Stimulated activated naive CD8-positive, alpha-beta T cell treated with anti-CD3 and anti-CD28 coated beads, Interleukin-15, Interleukin-2, amounts not matched to agents 100 U/mL and 50 U/mL, for 24 hours (primary cell): ENCODE measurements at regions not wholly inside any gene's neighbourhood (a gene's known extent, or its start where the extent isn't known, plus 50 kb on each side); places are given as distances from the start of the nearest gene placed in this dataset.

Experiments
- ATAC-seq: fragments of 150-1000 bp; cut with Tn5 transposase; one replicate; pipeline ENCODE4 v1.10.0; 2021
- DNase-seq: peaks from one replicate; pipeline ENCODE4 v3.0.0; 2021

GRCh38 chr13:39233519-39233918 is 195.3 kb downstream of the NHLRC3 start:
- DNase-seq (no peak), ATAC-seq (no peak)

DNA sequence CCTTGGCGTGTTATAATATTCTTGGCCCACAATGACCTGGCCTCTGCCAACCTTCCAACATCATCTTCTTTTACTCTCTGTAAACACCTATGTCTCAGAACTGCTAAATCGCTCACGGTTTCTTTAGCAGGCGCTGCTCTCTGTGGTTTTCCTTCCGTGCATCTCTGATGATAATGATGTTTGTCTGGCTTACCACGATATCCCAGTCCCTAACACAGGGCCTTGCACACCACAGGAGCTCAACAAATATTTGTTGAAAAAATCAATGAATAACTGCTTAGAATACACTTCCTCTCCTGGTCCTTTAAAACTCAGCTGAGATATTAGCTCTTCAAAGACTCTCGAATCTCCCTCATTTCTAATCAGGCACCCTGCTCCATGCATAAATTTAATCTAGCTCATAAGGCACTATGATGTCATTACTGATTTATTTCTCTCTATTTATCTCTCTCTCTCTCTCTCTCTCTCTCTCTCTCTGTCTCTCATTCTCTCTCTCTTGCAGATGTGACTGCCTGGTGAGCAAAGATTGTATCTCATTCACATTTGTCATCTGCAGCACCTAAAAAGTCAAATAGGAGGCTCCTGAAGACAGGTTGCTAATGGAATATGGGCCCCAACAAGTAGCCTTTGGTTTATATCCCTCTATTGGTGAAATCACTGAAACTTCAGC is 206.4 kb downstream of the NHLRC3 start:
- DNase-seq (no peak), ATAC-seq (no peak)

DNA sequence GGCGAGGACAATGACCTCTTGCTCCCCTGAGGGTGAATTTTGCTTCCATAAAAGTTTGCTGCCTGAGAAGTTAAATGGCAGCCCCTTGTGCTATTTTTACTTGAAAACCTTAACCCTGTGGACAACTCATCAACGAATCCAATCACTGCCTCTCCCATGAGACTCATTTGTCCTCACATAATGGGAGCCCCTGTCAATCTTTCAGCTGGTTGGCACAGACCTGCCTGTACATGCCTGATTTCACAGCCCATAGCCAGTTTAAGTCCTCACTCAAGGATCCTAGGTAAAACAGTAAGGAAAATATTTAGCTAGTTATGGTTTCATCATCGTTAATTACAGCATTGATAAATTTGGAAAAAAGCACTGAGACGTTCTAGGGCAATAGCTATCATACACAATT is 207.4 kb downstream of the NHLRC3 start:
- ATAC-seq (no peak), DNase-seq (no peak)

DNA sequence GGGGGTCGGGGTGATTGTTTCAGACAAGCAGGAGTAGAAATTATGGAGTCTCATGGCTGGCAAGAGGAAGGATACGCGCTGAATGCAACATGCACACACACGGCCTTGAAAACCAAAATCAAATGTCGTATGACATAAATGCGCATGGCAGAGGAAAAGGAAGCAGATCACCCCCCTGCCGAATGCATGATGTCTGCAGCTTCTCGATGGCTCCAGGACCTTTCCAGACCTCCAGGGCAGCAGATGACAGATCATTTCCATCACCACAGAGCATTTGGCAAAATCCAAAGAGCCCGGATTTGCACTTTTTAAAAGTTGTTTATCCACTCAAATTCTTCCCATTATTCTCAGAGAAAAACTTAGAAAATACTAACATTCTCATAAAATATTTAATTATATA is 211.7 kb downstream of the NHLRC3 start:
- no peak for ATAC-seq

GRCh38 chr13:39250440-39250839 is 212.2 kb downstream of the NHLRC3 start:
- no peak for DNase-seq
- ATAC-seq, result no peak

More for the DNA sequence above, 211.7 kb downstream of the NHLRC3 start:
- no peak for DNase-seq

DNA sequence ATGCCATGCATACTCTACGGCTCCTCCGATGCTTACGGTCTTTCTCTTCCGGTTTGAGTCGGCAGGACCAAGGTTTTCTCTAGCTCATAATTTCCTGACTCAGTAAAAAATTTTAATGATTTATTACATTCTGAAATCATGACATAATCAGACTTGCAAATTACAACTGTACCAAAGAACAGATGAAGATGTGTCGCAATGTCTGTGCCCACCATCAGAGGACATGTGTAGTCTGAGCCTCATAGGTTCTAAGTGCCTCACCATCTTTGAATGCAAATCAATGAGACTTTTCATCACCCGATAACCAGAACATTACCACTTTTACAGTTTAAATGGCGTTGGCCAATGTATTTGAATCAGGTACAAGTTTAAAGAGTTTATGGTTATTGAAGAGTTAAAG is 213.1 kb downstream of the NHLRC3 start:
- ATAC-seq (no peak), DNase-seq (no peak)

GRCh38 chr13:39253774-39254173 is 215.5 kb downstream of the NHLRC3 start:
- DNase-seq (no peak), ATAC-seq (no peak)

GRCh38 chr13:39254601-39255000 is 216.3 kb downstream of the NHLRC3 start:
- ATAC-seq (no peak), DNase-seq (no peak)

DNA sequence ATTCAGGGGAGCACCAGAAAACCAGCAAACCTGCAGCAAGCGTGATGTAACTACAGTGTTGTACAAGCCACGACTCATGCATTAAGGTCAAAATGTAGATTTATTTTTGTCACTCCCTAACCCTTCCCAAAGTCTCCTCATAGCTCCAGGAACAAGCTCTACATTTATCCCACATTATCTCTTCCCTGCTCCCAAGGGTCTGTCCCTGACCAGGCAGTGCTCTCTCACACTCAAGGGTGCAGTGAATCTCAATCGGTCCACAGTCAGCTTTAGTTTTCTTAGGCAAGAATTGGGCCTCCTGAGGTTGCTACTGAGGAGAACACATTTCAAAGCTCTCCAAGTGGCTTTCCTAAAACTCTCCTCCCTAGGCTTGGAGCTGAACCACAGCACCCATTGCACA is 219.4 kb downstream of the NHLRC3 start:
- no peak for DNase-seq
- ATAC-seq, result no peak

DNA sequence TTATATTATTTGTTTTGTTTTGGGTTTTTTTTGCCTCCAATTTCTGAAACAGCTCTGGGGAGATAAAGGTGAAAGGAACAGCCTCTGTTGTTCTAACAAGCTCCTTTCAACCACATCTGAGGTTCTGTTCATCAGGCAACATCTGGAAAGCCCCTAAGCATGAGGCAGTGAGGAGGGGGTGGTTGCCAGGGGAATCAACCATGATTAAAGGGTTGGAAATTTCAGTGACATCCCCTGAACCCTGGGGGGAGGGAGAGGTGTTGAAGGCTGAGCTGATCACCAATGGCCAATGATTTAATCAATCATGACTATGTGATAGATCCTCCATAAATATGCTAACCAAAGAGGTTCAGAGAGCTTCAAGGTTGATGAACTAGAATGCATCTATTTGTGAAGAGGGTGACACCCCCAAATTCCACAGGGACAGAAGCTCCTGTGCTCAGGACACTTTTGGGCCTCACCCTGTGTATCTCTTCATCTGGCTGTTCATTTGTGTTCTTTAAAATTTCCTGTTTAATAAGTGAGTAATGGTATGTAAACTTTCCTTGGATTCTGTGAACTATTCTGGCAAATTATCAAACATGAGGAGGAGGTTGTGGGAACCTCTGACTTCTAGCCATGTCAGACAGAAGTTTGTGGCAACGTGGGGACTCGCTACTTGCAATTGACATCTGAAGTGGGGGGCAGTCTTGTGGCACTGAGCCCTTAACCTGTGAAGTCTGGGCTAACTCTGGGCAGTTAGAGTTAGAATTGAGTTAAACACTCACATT is 221.3 kb downstream of the NHLRC3 start:
- ATAC-seq, result peak; percentile 60
- peak; percentile 24 for DNase-seq

GRCh38 chr13:39263033-39263432 is 224.8 kb downstream of the NHLRC3 start:
- DNase-seq, result peak; percentile 43
- peak; percentile 76 for ATAC-seq

DNA sequence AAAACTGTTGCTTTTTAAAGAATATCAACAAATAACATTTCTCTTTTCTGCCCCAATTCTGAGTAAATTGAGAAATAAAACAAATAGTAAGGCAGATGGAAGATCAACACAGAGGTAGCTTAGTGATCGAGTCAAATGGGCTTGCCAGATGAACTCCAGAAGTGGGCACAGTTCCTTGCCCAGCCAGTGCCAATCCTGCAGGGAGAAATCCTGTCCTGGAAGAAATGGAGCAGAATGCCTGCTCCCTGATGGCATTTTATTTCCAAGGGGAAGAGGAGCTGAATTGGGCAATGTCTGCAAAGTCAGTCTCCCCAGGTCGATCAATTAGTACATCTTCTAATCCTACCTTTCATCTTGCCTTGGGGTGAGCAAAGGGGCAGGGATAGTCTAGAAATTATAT is 225.3 kb downstream of the NHLRC3 start:
- no peak for ATAC-seq

DNA sequence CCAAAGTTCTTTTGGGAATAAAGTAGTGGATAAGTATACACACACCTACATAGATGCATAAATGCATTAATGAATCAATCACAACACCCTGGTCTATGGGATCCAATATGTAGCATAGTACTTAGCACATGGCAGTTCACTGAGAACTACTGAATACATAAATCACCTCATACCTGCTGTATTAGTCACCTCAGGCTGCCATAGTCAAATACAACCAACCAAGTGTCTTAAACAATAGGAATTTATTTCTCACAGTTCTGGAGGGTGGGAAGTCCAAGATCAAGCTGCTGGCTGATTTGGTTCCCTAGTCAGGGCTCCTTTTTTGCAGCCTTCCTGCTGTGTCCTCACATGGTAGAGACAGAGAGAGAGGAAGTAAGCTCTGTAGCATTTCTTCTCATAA is 228.2 kb downstream of the NHLRC3 start:
- no peak for DNase-seq
- ATAC-seq, result no peak

More for the DNA sequence above, 225.3 kb downstream of the NHLRC3 start:
- DNase-seq, result no peak

- ATAC-seq (no peak), DNase-seq (no peak)
Observed at GRCh38 chr13:39268398-39268797, 230.1 kb downstream of the NHLRC3 start.

- DNase-seq, result no peak
- ATAC-seq, result no peak
Observed at GRCh38 chr13:39269004-39269403, 230.7 kb downstream of the NHLRC3 start.

GRCh38 chr13:39269411-39269810 is 231.2 kb downstream of the NHLRC3 start:
- no peak for ATAC-seq
- no peak for DNase-seq

DNA sequence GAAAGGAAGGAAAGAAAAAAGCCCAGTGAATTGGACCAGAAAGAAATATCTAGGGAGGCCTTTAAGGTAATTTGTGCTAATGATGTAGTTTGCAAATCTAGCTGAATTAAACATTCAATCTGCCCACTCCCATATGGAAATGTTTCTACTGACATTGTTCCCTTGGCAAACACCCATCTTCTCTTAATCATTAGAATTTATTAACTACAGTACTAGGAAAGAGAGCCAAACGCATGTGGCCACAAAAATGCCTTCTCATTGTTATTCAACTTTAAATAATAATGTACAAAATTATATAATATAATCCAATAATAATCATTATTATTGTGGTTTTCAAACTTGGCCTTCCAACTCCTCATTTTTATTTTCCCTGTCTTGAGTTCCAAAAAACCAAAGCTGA is 234.7 kb downstream of the NHLRC3 start:
- no peak for ATAC-seq
- DNase-seq, result no peak

DNA sequence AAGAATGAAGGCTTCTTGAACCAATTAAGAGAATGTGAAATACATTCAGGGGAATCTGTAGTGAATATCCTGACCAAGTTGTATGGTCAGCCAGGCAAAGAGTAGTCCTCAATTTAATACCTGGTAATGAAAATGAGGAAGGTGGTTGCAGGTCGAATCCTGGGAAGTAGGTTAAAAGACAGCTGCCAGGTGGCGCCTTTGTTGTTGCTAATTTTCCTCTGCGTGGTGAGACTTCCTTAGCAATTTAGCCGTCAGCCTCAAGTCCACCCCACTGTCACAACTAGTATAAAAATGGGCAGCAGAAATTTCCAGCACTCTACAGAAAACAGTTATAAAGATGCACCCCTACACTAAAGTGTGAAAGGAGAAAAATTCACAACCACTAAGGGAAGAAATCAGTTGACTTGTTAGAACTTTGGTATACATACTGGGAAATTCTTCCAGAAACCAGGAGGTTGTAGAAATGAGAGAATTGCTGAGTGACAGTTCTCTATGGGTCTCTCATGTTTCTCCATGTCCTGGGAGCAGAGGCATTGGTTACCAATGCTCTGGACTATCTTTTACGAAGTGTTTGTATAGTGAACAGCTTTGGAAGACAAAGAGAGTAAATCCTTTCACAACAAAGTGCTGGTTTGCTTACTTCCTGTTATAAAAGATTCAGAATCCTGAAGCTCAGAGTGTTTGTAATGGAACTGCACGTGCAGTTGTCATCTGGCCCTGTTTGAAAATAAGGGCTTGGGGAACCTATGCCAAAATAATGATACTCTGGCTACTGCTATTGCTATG is 235.9 kb downstream of the NHLRC3 start:
- DNase-seq (no peak), ATAC-seq (no peak)

DNA sequence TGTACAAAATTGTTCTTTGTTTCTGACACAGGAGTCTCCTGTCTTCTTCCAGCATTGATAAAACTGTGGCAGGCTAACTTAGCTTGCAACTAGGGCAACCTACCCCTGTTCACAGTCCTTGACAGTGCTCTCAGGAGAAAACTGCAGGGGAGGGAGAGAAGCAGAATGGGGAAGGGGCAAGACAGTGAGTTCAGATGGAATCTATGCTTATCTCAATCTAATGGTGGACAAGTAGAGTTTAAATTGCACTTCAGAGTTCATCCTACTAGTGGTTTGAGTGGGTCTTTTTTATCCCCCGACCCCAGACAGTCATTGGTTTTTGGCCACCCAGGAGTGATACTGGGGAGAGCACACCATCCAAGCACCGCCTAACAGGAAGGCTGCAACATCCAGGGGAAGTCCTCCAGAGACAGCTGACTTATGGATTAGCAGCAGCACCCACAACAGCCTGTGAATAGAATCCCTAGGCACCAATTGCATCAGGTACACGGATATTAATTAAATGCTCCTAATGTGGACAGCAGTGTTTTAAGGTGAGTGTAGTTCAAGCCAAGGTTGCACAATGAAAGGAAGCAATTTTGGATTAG is 236.6 kb downstream of the NHLRC3 start:
- DNase-seq (no peak), ATAC-seq (no peak)

DNA sequence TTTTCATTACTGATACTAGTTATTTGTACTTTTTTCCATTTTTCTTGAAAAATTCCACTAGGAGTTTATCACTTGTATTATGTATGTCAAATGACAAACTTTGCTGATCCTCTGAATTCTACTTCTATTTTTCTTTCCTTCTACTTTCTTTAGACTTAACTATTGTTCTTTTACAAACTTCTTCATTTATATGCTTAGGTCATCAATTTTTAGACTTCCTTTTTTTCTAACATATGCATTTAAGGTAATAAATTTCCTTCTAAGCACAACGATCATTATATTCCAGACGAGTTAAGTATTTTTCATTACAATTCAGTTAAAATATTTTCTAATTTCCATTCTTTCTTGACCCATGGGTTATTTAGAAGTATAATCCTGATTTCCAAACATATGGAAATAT is 240.8 kb downstream of the NHLRC3 start:
- DNase-seq, result no peak
- ATAC-seq, result no peak

- no peak for ATAC-seq
- no peak for DNase-seq
Observed at GRCh38 chr13:39281539-39282150, 243.4 kb downstream of the NHLRC3 start.

GRCh38 chr13:39282400-39282972 is 244.2 kb downstream of the NHLRC3 start:
- no peak for ATAC-seq
- DNase-seq, result no peak
